ENCODE measurements at regions not wholly inside any gene's neighbourhood (a gene's known extent, or its start where the extent isn't known, plus 50 kb on each side); places are given as distances from the start of the nearest gene placed in this dataset.

GRCh38 chr12:73057428-73057827 lies 785.3 kb downstream of the TRHDE start:
- H3K9me3 ChIP-seq = no peaks in the 10 kb centered on the region
- H3K4me1 ChIP-seq = no peaks in the 10 kb centered on the region
- H3K36me3 ChIP-seq = no peaks in the 10 kb centered on the region
- no peaks in the 10 kb centered on the region for H3K27me3 ChIP-seq
- TF ChIP-seq, protein P1, sequence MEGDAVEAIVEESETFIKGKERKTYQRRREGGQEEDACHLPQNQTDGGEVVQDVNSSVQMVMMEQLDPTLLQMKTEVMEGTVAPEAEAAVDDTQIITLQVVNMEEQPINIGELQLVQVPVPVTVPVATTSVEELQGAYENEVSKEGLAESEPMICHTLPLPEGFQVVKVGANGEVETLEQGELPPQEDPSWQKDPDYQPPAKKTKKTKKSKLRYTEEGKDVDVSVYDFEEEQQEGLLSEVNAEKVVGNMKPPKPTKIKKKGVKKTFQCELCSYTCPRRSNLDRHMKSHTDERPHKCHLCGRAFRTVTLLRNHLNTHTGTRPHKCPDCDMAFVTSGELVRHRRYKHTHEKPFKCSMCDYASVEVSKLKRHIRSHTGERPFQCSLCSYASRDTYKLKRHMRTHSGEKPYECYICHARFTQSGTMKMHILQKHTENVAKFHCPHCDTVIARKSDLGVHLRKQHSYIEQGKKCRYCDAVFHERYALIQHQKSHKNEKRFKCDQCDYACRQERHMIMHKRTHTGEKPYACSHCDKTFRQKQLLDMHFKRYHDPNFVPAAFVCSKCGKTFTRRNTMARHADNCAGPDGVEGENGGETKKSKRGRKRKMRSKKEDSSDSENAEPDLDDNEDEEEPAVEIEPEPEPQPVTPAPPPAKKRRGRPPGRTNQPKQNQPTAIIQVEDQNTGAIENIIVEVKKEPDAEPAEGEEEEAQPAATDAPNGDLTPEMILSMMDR (IDR thresholded peaks at IDR 0.05) = no peak
- intact Hi-C loops (cut with DNase I; ENCODE audit: low total_unique reads) = no loop called here
- DNase-seq = no peak
- H3K27ac ChIP-seq = no peak overlapping the region
- no peak overlapping the region for H3K4me3 ChIP-seq

DNA sequence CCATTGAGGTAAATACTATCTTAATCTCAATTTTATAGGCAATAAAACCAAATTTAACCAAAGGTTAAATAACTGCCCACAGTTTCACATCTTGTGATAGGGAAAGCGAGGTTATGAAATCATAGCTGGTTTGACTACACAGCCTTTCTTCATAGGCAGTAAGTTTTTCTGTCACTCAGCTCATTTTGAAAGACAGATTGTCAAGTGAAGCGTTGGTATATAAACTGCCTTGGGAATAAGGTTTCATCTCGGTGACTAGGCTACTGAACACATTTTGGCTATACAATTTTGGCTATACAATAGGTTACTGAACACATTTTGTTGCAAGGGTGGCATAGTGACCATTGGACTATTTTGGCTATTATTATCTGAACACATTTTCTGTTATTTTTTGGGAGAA lies 793.7 kb downstream of the TRHDE start:
- no peaks in the 10 kb centered on the region for H3K9me3 ChIP-seq
- TF ChIP-seq, protein P1 (IDR thresholded peaks at IDR 0.05) = no peak
- H3K27ac ChIP-seq = no peak overlapping the region
- H3K4me1 ChIP-seq = no peaks in the 10 kb centered on the region
- no peaks in the 10 kb centered on the region for H3K36me3 ChIP-seq
- no peak overlapping the region for H3K4me3 ChIP-seq
- intact Hi-C loops (cut with DNase I; ENCODE audit: low total_unique reads) = no loop called here
- DNase-seq = no peak
- no peaks in the 10 kb centered on the region for H3K27me3 ChIP-seq

GRCh38 chr12:73067616-73068015 lies 795.4 kb downstream of the TRHDE start:
- intact Hi-C loops (cut with DNase I; ENCODE audit: low total_unique reads) = no loop called here
- no peaks in the 10 kb centered on the region for H3K27me3 ChIP-seq
- no peaks in the 10 kb centered on the region for H3K9me3 ChIP-seq
- no peak for DNase-seq
- H3K4me1 ChIP-seq = no peaks in the 10 kb centered on the region
- TF ChIP-seq, protein P1 (IDR thresholded peaks at IDR 0.05) = no peak
- H3K27ac ChIP-seq = no peak overlapping the region
- no peak overlapping the region for H3K4me3 ChIP-seq
- no peaks in the 10 kb centered on the region for H3K36me3 ChIP-seq

DNA sequence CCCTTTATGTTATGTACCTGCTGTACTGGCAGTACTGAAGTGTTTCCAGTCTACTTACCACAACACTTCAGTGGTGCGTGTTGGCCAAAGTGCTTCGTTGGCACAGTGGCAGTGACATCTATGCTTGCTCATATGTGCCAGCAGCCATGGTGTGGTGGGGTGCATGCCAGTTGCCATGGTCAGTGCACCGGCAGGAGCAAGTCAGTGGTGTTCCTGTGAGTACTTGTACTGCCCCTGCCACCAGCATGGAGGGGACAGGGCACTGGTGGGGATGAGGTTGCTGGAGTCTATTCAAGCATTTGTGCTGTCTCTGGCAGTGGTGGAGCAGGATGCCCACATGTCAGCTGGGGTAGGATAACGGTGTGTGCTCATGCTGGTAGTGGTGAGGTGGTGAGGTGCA lies 800.0 kb downstream of the TRHDE start:
- H3K9me3 ChIP-seq = no peaks in the 10 kb centered on the region
- H3K36me3 ChIP-seq = no peaks in the 10 kb centered on the region
- H3K27me3 ChIP-seq = no peaks in the 10 kb centered on the region
- no peak overlapping the region for H3K4me3 ChIP-seq
- intact Hi-C loops (cut with DNase I; ENCODE audit: low total_unique reads) = no loop called here
- H3K4me1 ChIP-seq = no peaks in the 10 kb centered on the region
- no peak overlapping the region for H3K27ac ChIP-seq
- no peak for DNase-seq
- TF ChIP-seq, protein P1 (IDR thresholded peaks at IDR 0.05) = no peak

GRCh38 chr12:73076760-73077159 lies 804.6 kb downstream of the TRHDE start:
- no peak for DNase-seq
- Histone ChIP-seq H3K9me3 (no peaks in the 10 kb centered on the region), H3K36me3 (no peaks in the 10 kb centered on the region), H3K27me3 (no peaks in the 10 kb centered on the region), H3K4me3 (no peak overlapping the region), H3K27ac (no peak overlapping the region), H3K4me1 (no peaks in the 10 kb centered on the region)
- TF ChIP-seq, protein P1 (IDR thresholded peaks at IDR 0.05) = no peak
- intact Hi-C loops (cut with DNase I; ENCODE audit: low total_unique reads) = no loop called here

DNA sequence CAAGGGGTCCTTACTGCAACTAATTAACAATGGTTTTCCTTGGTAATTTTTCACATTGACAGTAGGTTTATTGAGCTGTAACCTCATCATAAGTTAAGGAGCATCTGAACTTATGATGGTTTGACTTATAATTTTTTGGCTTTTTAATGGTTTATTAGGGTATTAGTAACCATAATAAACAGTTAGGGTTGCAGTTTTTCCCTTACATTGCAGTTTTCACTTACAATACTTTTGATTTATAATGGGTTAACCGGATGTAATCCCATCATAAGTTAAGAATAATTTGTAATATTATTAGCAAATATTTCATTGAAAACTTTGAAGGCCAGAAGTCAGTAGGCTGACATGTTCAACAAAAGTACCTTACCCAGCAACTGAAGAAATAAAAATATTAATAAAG lies 811.6 kb downstream of the TRHDE start:
- TF ChIP-seq, protein P1 (IDR thresholded peaks at IDR 0.05) = no peak

More for the DNA sequence above, 811.6 kb downstream of the TRHDE start:
- intact Hi-C loops (cut with DNase I; ENCODE audit: low total_unique reads) = no loop called here
- no peak overlapping the region for H3K27ac ChIP-seq
- DNase-seq = no peak
- H3K36me3 ChIP-seq = no peaks in the 10 kb centered on the region
- no peak overlapping the region for H3K4me3 ChIP-seq
- H3K4me1 ChIP-seq = no peaks in the 10 kb centered on the region
- no peaks in the 10 kb centered on the region for H3K9me3 ChIP-seq
- no peaks in the 10 kb centered on the region for H3K27me3 ChIP-seq
